Lung microvascular endothelial cell (primary cell): ENCODE measurements at regions not wholly inside any gene's neighbourhood (a gene's known extent, or its start where the extent isn't known, plus 50 kb on each side); places are given as distances from the start of the nearest gene placed in this dataset.
"Not testable (repeated sequence)": the region's sequence is repeated elsewhere in the genome, so short reads cannot be mapped to it uniquely, and the experiment has no call there.

Experiments used
- DNase-seq, 2 donors: peaks; one replicate each; pipeline versions ENCODE4 v3.0.0 to v3.0.0-alpha.2; 2010; ENCODE audit warnings: low read depth in 2 of 2

GRCh38 chr2:137886083-137886831 lies 78.0 kb upstream of the HNMT start:
- DNase-seq: no peak

GRCh38 chr2:137888845-137889244 lies 75.4 kb upstream of the HNMT start:
- DNase-seq: peak; percentile 29 to 40

- DNase-seq: no peak
Observed at GRCh38 chr2:137892739-137893138, 71.5 kb upstream of the HNMT start.

GRCh38 chr2:137893145-137893544 lies 71.1 kb upstream of the HNMT start:
- no peak for DNase-seq

GRCh38 chr2:137896467-137896866 lies 67.8 kb upstream of the HNMT start:
- DNase-seq: no peak

GRCh38 chr2:137897082-137897481 lies 67.2 kb upstream of the HNMT start:
- no peak for DNase-seq

GRCh38 chr2:137900421-137901141 lies 63.7 kb upstream of the HNMT start:
- DNase-seq: no peak

- peak; percentile 20 to 43 for DNase-seq
Observed at GRCh38 chr2:137910641-137911040, 53.6 kb upstream of the HNMT start.

- DNase-seq: no peak
Observed at GRCh38 chr2:137912371-137912770, 51.9 kb upstream of the HNMT start.

- no peak for DNase-seq
Observed at GRCh38 chr2:137913169-137913568, 51.1 kb upstream of the HNMT start.

GRCh38 chr2:137913648-137914047 lies 50.6 kb upstream of the HNMT start:
- DNase-seq: not testable (repeated sequence)
